ENCODE measurements at regions not wholly inside any gene's neighbourhood (a gene's known extent, or its start where the extent isn't known, plus 50 kb on each side); places are given as distances from the start of the nearest gene placed in this dataset.
"Not testable (repeated sequence)": the region's sequence is repeated elsewhere in the genome, so short reads cannot be mapped to it uniquely, and the experiment has no call there.

DNA sequence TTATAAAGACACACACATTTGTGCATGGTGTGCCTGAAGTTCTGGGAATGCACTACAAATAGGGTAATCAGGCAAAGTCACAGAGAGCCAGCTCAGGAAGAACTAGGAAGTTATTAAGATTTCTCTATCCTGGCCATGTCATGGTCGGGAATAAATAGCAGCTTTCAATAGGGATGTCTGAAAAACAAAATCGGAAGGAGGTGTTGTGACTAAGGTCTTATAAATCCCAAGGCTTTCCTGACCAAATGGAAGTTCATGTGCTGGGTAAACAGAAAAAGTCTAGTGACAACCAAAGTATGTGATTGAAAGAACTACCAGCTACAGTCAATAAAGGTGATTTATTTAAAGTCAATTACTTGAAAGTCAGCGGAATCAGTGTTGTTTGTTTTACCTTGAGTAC lies 262.5 kb upstream of the HS3ST1 start:
- Mint-ChIP-seq H3K27ac (no peak overlapping the region), H3K36me3 (peaks cover 4 to 7% of the 10 kb centered on the region in 2 donors), H3K4me3 (no peak overlapping the region), H3K4me1 (no peaks in the 10 kb centered on the region), H3K27me3 (peaks cover 0 to 7% (median 6%) of the 10 kb centered on the region in 3 donors), H3K9me3 (peaks cover 3 to 18% (median 7%) of the 10 kb centered on the region in 7 donors)
- DNase-seq (no peak), ATAC-seq (ENCODE audit: low read depth in 2 of 2) (no peak)

- DNase-seq (no peak), ATAC-seq (ENCODE audit: low read depth in 2 of 2) (no peak)
- no peaks in the 10 kb centered on the region for H3K4me1 Mint-ChIP-seq
- H3K4me3 Mint-ChIP-seq: no peak overlapping the region
- H3K9me3 Mint-ChIP-seq: peaks cover 0 to 3% (median 0%) of the 10 kb centered on the region in 7 donors
- H3K36me3 Mint-ChIP-seq: no peaks in the 10 kb centered on the region
- H3K27ac Mint-ChIP-seq: no peak overlapping the region
- H3K27me3 Mint-ChIP-seq: peaks cover 12 to 19% (median 13%) of the 10 kb centered on the region in 3 donors
These were observed 259.0 kb upstream of the HS3ST1 start for GRCh38 chr4:11687727-11688126.

GRCh38 chr4:11685481-11685880 lies 256.8 kb upstream of the HS3ST1 start:
- Mint-ChIP-seq H3K4me1 (no peaks in the 10 kb centered on the region), H3K27me3 (peaks cover 13 to 20% (median 19%) of the 10 kb centered on the region in 3 donors), H3K9me3 (peaks cover 0 to 3% (median 0%) of the 10 kb centered on the region in 7 donors), H3K4me3 (no peak overlapping the region), H3K36me3 (no peaks in the 10 kb centered on the region), H3K27ac (peak overlapping the region in 1 of 6 donors; percentile 16)
- DNase-seq (no peak), ATAC-seq (ENCODE audit: low read depth in 2 of 2) (no peak)

DNA sequence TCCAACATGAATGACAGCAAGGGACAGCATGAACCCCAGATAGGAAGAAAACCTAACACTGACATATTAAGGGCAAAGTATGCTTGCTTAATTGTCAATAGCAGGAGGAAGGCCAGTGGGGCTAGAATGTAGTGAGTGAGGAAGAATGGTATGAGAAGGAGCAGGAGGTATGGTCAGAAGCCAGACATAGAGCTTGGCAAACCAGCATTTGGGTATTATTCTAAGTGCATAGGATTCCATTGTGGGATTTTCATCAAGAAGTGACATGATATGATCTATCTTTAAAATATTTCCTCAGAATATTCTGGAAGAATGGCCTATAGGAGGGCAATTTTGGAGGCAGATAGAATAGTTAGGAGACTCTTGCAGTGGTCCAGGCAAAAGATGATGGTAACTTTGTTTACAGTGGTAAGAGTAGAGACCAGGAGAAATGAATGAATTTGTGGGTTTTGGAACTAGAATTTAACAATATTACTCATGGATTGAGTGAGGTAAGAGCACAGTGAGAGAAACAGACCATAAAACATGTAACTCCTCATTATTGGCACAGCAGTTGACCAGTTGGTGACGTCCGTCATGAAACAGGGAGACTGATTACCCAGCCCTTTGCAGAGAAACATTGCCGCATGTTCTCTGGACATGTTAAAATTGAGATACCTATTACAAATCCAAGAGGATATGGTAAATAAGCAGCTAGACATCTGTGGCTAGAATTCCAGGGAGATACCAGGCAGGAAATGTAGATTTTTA lies 246.5 kb upstream of the HS3ST1 start:
- Mint-ChIP-seq H3K9me3 (no peaks in the 10 kb centered on the region), H3K4me3 (no peak overlapping the region), H3K36me3 (no peaks in the 10 kb centered on the region), H3K4me1 (no peaks in the 10 kb centered on the region), H3K27ac (no peak overlapping the region), H3K27me3 (peaks cover 0 to 14% (median 7%) of the 10 kb centered on the region in 3 donors)
- no peak for DNase-seq
- no peak for ATAC-seq (ENCODE audit: low read depth in 2 of 2)

GRCh38 chr4:11670304-11670703 lies 241.6 kb upstream of the HS3ST1 start:
- Mint-ChIP-seq H3K4me1 (no peaks in the 10 kb centered on the region), H3K9me3 (peaks cover 0 to 5% (median 0%) of the 10 kb centered on the region in 7 donors), H3K27ac (no peak overlapping the region), H3K27me3 (peaks cover 0 to 8% (median 0%) of the 10 kb centered on the region in 3 donors), H3K36me3 (no peaks in the 10 kb centered on the region), H3K4me3 (no peak overlapping the region)
- DNase-seq (no peak), ATAC-seq (ENCODE audit: low read depth in 2 of 2) (no peak)

DNA sequence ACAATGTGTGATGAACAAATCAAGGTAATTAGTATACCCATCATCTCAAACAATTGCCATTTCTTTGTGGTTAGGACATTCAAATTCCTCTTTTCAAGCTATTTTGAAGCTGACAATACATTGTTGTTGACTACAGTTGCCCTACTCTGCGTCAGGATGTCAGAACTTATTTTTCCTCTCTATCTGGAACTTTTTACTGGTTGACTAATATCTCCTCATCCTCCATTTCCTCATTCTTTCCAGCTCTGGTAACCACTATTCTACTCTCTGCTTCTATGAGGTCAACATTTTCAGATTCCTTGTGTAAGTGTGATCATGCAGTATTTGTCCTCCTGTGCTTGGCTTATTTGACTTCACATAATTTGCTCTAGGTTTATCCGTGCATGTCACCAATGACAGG lies 240.5 kb upstream of the HS3ST1 start:
- H3K27ac Mint-ChIP-seq: no peak overlapping the region

DNA sequence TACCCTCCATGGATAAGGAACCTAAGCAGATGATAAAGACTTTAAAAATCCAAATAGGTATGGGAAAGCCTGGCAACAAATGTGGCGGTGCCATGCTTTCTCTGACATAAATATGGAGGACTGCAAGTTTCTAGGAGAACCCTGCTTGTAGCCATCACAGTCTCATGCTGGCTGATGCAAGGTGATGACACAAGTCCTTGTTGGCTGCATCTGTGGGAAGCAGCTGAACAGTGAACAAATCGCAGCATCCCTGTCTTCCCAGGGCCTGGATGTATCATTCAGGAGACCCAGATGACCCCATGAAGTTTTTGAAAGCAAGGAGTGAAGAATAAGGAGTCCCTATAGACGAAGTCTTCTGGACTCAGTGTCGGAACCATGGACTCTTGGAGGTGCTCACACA lies 234.4 kb upstream of the HS3ST1 start:
- DNase-seq: no peak
- Mint-ChIP-seq H3K9me3 (peaks cover 0 to 5% (median 0%) of the 10 kb centered on the region in 7 donors), H3K27me3 (peaks cover 0 to 11% (median 0%) of the 10 kb centered on the region in 3 donors), H3K4me1 (no peaks in the 10 kb centered on the region), H3K27ac (no peak overlapping the region), H3K4me3 (no peak overlapping the region), H3K36me3 (no peaks in the 10 kb centered on the region)
- no peak for ATAC-seq (ENCODE audit: low read depth in 2 of 2)

More for the DNA sequence above, 240.5 kb upstream of the HS3ST1 start:
- H3K9me3 Mint-ChIP-seq: peaks cover 0 to 5% (median 0%) of the 10 kb centered on the region in 7 donors
- no peak overlapping the region for H3K4me3 Mint-ChIP-seq
- ATAC-seq (ENCODE audit: low read depth in 2 of 2): no peak
- peaks cover 0 to 8% (median 0%) of the 10 kb centered on the region in 3 donors for H3K27me3 Mint-ChIP-seq
- DNase-seq: no peak
- no peaks in the 10 kb centered on the region for H3K36me3 Mint-ChIP-seq
- H3K4me1 Mint-ChIP-seq: no peaks in the 10 kb centered on the region

DNA sequence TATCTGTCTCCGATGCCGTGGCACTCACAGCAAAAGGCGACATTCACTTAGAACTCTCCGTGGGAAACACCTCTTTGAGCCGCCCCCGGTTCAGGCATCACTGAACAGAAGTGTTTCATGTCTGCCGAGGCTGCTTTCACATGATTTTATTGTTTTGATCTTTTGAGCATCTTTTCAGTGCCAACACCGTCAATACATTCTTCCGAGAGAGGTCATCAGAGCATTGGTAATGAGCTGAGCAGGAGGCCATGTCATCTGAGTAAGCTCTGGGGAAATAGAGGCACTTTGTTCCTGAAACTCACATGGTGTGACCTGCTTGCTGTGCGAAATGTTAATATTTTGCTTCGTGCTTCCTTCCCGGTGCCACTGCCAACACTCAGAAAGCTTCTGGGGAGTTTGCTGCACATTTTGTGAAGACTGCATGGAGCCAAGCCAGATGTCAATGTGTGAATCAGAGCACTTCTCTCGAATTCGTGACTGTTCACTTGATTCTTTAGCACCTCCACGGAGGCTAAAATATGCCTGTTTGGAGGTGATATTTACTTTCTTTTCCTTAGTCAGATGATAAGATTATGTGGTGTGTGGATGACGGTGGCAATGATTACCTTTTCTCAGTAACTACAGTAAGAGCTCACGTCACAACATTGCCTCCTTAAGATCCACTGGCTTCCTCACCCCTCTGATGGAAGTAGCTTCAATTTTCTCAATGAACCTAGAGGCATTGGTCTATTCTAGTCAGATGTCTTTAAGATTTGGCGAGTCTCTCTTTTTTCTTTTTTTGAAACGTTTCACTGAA lies 222.3 kb upstream of the HS3ST1 start:
- no peak for ATAC-seq (ENCODE audit: low read depth in 2 of 2)
- no peak for DNase-seq
- H3K4me1 Mint-ChIP-seq: no peaks in the 10 kb centered on the region

GRCh38 chr4:11647433-11647832 lies 218.7 kb upstream of the HS3ST1 start:
- Mint-ChIP-seq H3K27me3 (peaks cover 9 to 42% (median 24%) of the 10 kb centered on the region in 3 donors), H3K9me3 (peaks cover 4 to 11% (median 7%) of the 10 kb centered on the region in 7 donors), H3K27ac (no peak overlapping the region), H3K36me3 (peaks cover 0 to 11% of the 10 kb centered on the region in 2 donors), H3K4me1 (no peaks in the 10 kb centered on the region), H3K4me3 (no peak overlapping the region)
- DNase-seq (no peak), ATAC-seq (ENCODE audit: low read depth in 2 of 2) (no peak)

More for the DNA sequence above, 222.3 kb upstream of the HS3ST1 start:
- Mint-ChIP-seq H3K36me3 (no peaks in the 10 kb centered on the region), H3K27ac (no peak overlapping the region), H3K9me3 (peaks cover 0 to 6% (median 0%) of the 10 kb centered on the region in 7 donors), H3K4me3 (no peak overlapping the region), H3K27me3 (peaks cover 0 to 21% (median 13%) of the 10 kb centered on the region in 3 donors)

GRCh38 chr4:11643081-11643480 lies 214.4 kb upstream of the HS3ST1 start:
- ATAC-seq (ENCODE audit: low read depth in 2 of 2): not testable (repeated sequence)

DNA sequence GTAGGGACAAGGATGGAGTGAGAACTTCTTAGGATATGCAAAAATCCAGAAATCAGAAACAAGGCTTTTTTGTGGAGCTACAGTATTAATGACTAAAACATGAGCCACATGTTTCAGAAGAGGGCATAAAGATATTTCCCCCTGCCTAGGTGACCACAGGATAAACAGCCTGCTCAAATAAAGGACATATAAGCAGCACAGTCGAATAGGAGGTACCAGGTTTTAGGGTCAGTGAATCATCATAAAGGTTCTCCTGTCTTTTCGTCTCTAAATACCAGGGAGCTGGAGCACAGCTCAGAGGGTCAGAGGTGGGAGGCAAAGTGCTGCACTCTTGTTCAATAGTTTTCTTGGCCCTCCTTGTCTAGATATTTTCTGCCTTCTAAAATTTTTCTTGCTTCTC lies 211.9 kb upstream of the HS3ST1 start:
- ATAC-seq (ENCODE audit: low read depth in 2 of 2): no peak
- no peak overlapping the region for H3K27ac Mint-ChIP-seq
- no peaks in the 10 kb centered on the region for H3K4me1 Mint-ChIP-seq
- H3K36me3 Mint-ChIP-seq: peaks cover 0 to 11% of the 10 kb centered on the region in 2 donors
- no peak overlapping the region for H3K4me3 Mint-ChIP-seq
- H3K27me3 Mint-ChIP-seq: peaks cover 11 to 20% (median 18%) of the 10 kb centered on the region in 3 donors
- DNase-seq: no peak
- H3K9me3 Mint-ChIP-seq: peaks cover 5 to 21% (median 13%) of the 10 kb centered on the region in 7 donors

More at GRCh38 chr4:11643081-11643480, 214.4 kb upstream of the HS3ST1 start:
- not testable (repeated sequence) for H3K27ac Mint-ChIP-seq, H3K4me3 Mint-ChIP-seq, DNase-seq, H3K4me1 Mint-ChIP-seq
- peaks cover 0 to 11% of the 10 kb centered on the region in 2 donors for H3K36me3 Mint-ChIP-seq
- peaks cover 15 to 32% (median 18%) of the 10 kb centered on the region in 3 donors for H3K27me3 Mint-ChIP-seq
- peaks cover 6 to 21% (median 14%) of the 10 kb centered on the region in 7 donors for H3K9me3 Mint-ChIP-seq

DNA sequence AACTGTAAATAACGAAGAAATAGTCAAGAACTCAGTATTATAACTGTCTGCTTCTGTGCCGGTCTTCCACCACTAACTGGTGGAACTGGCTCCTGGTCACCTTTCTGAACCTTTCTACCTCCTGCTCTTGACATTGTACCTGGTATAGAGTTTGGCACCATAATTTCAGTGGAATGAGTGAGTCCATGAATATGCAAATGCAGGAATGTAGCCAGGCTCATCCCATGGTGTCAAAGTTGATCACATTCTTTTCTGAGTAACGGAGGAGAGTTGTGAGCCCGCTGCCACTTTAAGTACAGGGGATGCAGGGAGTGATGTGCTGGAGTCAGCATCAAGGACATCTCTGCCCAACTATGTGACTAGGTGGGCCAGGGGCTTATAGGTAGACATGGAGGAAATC lies 207.9 kb upstream of the HS3ST1 start:
- peaks cover 0 to 11% (median 8%) of the 10 kb centered on the region in 7 donors for H3K9me3 Mint-ChIP-seq
- no peak for ATAC-seq (ENCODE audit: low read depth in 2 of 2)
- no peaks in the 10 kb centered on the region for H3K36me3 Mint-ChIP-seq
- no peak overlapping the region for H3K4me3 Mint-ChIP-seq
- H3K4me1 Mint-ChIP-seq: no peaks in the 10 kb centered on the region
- no peak overlapping the region for H3K27ac Mint-ChIP-seq
- no peak for DNase-seq
- peaks cover 0 to 9% (median 0%) of the 10 kb centered on the region in 3 donors for H3K27me3 Mint-ChIP-seq

GRCh38 chr4:11636031-11636430 lies 207.3 kb upstream of the HS3ST1 start:
- Mint-ChIP-seq H3K27ac (no peak overlapping the region), H3K9me3 (peaks cover 0 to 11% (median 8%) of the 10 kb centered on the region in 7 donors), H3K4me3 (no peak overlapping the region), H3K36me3 (no peaks in the 10 kb centered on the region), H3K4me1 (no peaks in the 10 kb centered on the region), H3K27me3 (peaks cover 0 to 8% (median 0%) of the 10 kb centered on the region in 3 donors)
- ATAC-seq (ENCODE audit: low read depth in 2 of 2) (no peak), DNase-seq (no peak)
